ENCODE measurements at regions not wholly inside any gene's neighbourhood (a gene's known extent, or its start where the extent isn't known, plus 50 kb on each side); places are given as distances from the start of the nearest gene placed in this dataset.

GRCh38 chr10:58994226-58995057, 182.0 kb upstream of the PHYHIPL start:
- intact Hi-C loops (cut with micrococcal nuclease): no loop called here
- no peaks in the 10 kb centered on the region for H3K36me3 ChIP-seq (ENCODE audit: low read depth, low read length)
- H3K4me3 ChIP-seq (ENCODE audit: low read length): no peak overlapping the region
- peaks cover 15% of the 10 kb centered on the region for H3K4me1 ChIP-seq (ENCODE audit: insufficient read depth, low read length)
- H3K79me2 ChIP-seq (ENCODE audit: low read length): no peaks in the 10 kb centered on the region
- no peak overlapping the region for H3K9ac ChIP-seq (ENCODE audit: low read length)
- ATAC-seq (peak; percentile 98), DNase-seq (peak; percentile 74)
- no peaks in the 10 kb centered on the region for H4K20me1 ChIP-seq (ENCODE audit: low read length)
- H2AFZ ChIP-seq (ENCODE audit: low read length): no peak overlapping the region
- POLR2A ChIA-PET (ENCODE audit: unreplicated experiment): no interaction called here
- no peak overlapping the region for H3K27ac ChIP-seq (ENCODE audit: low read length)
- H3K9me2 ChIP-seq (replicated peaks; ENCODE audit: low read length): no peaks in the 10 kb centered on the region
- H3K4me2 ChIP-seq (ENCODE audit: low read length): peak overlapping the region; percentile 18; the same call in 1 of the 2 replicates
- no peaks in the 10 kb centered on the region for H3K27me3 ChIP-seq (ENCODE audit: low read length)
- TF ChIP-seq CTCF (conservative IDR thresholded peaks at IDR 0.05; ENCODE audit: low read depth, low read length) (no peak), EZH2 (IDR thresholded peaks at IDR 0.05; ENCODE audit: low read length, unreplicated experiment) (no peak), EZH2phosphoT487 (IDR thresholded peaks at IDR 0.05; ENCODE audit: borderline replicate concordance, low read length) (no peak)
- no peaks in the 10 kb centered on the region for H3F3A ChIP-seq (ENCODE audit: low read length, unreplicated experiment)
- CTCF ChIA-PET: no interaction called here
- no TSS peak for BruUV-seq (replicated peaks)
- no peaks in the 10 kb centered on the region for H3K9me3 ChIP-seq (ENCODE audit: low read length)

GRCh38 chr10:58995058-58995596, 181.3 kb upstream of the PHYHIPL start:
- Histone ChIP-seq H3K79me2 (ENCODE audit: low read length) (no peaks in the 10 kb centered on the region), H3K4me1 (ENCODE audit: insufficient read depth, low read length) (peaks cover 15% of the 10 kb centered on the region), H4K20me1 (ENCODE audit: low read length) (no peaks in the 10 kb centered on the region), H3K27me3 (ENCODE audit: low read length) (no peaks in the 10 kb centered on the region), H3K9ac (ENCODE audit: low read length) (no peak overlapping the region), H3K9me2 (replicated peaks; ENCODE audit: low read length) (no peaks in the 10 kb centered on the region), H3K27ac (ENCODE audit: low read length) (no peak overlapping the region), H3F3A (ENCODE audit: low read length, unreplicated experiment) (no peaks in the 10 kb centered on the region), H3K4me3 (ENCODE audit: low read length) (no peak overlapping the region), H3K36me3 (ENCODE audit: low read depth, low read length) (no peaks in the 10 kb centered on the region), H3K4me2 (ENCODE audit: low read length) (no peak overlapping the region), H2AFZ (ENCODE audit: low read length) (no peak overlapping the region), H3K9me3 (ENCODE audit: low read length) (no peaks in the 10 kb centered on the region)
- ChIA-PET POLR2A (ENCODE audit: unreplicated experiment) (no interaction called here), CTCF (no interaction called here)
- TF ChIP-seq EZH2phosphoT487 (IDR thresholded peaks at IDR 0.05; ENCODE audit: borderline replicate concordance, low read length) (no peak), EZH2 (IDR thresholded peaks at IDR 0.05; ENCODE audit: low read length, unreplicated experiment) (no peak), CTCF (conservative IDR thresholded peaks at IDR 0.05; ENCODE audit: low read depth, low read length) (no peak)
- no peak for ATAC-seq
- BruUV-seq (replicated peaks): no TSS peak
- intact Hi-C loops (cut with micrococcal nuclease): no loop called here
- DNase-seq: no peak

- Histone ChIP-seq H3K4me2 (ENCODE audit: low read length) (no peak overlapping the region), H4K20me1 (ENCODE audit: low read length) (no peaks in the 10 kb centered on the region), H3K79me2 (ENCODE audit: low read length) (no peaks in the 10 kb centered on the region), H3K27ac (ENCODE audit: low read length) (no peak overlapping the region), H3K9me3 (ENCODE audit: low read length) (no peaks in the 10 kb centered on the region), H3K27me3 (ENCODE audit: low read length) (no peaks in the 10 kb centered on the region), H3F3A (ENCODE audit: low read length, unreplicated experiment) (no peaks in the 10 kb centered on the region), H3K4me3 (ENCODE audit: low read length) (no peak overlapping the region), H3K9ac (ENCODE audit: low read length) (no peak overlapping the region), H3K9me2 (replicated peaks; ENCODE audit: low read length) (no peaks in the 10 kb centered on the region), H2AFZ (ENCODE audit: low read length) (no peak overlapping the region), H3K4me1 (ENCODE audit: insufficient read depth, low read length) (peaks cover 15% of the 10 kb centered on the region), H3K36me3 (ENCODE audit: low read depth, low read length) (no peaks in the 10 kb centered on the region)
- TF ChIP-seq CTCF (conservative IDR thresholded peaks at IDR 0.05; ENCODE audit: low read depth, low read length) (no peak), EZH2 (IDR thresholded peaks at IDR 0.05; ENCODE audit: low read length, unreplicated experiment) (no peak), EZH2phosphoT487 (IDR thresholded peaks at IDR 0.05; ENCODE audit: borderline replicate concordance, low read length) (no peak)
- ATAC-seq: no peak
- POLR2A ChIA-PET (ENCODE audit: unreplicated experiment): no interaction called here
- intact Hi-C loops (cut with micrococcal nuclease): no loop called here
- no TSS peak for BruUV-seq (replicated peaks)
- CTCF ChIA-PET: no interaction called here
- no peak for DNase-seq
Measured at GRCh38 chr10:58996063-58996462, 180.4 kb upstream of the PHYHIPL start.

All from PC-3 (cell line).